A549 (cell line): ENCODE measurements at regions not wholly inside any gene's neighbourhood (a gene's known extent, or its start where the extent isn't known, plus 50 kb on each side); places are given as distances from the start of the nearest gene placed in this dataset.

Experiments used
- ATAC-seq, 2 experiments: fragments of 200-7000 bp in 1 of 2; fragments of >200 bp in 1 of 2; cut with Nextera tagmentation in 1 of 2; cut with Tn5 transposase in 1 of 2; 3 replicates each; pipeline versions ENCODE4 v1.8.0 to v1.9.1; 2018 to 2020; ENCODE audit warnings: mild to moderate bottlenecking in 1 of 2, moderate library complexity in 1 of 2
- CTCF ChIA-PET: fragments of 300-600 bp; sonication (Branson Sonifier 250); formaldehyde crosslinking; extraction: SDS; loops from one replicate; lab custom pipeline; 2021; ENCODE audit warnings: antibody characterized with exemption, inconsistent platforms; lab: Yijun Ruan, JAX
- POLR2A ChIA-PET: fragments of 350-600 bp; formaldehyde crosslinking; extraction: SDS; loops from one replicate; lab custom pipeline; 2021; ENCODE audit warnings: antibody characterized with exemption, inconsistent platforms; lab: Yijun Ruan, JAX
- DNase-seq, 2 experiments: peaks; one replicate each; pipeline versions ENCODE4 v3.0.0 to v3.0.0-alpha.2; 2011 to 2016; ENCODE audit warnings: low read depth in 1 of 2, low spot score in 1 of 2
- FAIRE-seq: peaks from 2 replicates; lab custom pipeline; 2011; peaks lifted over from hg19 to GRCh38; lab: Jason Lieb, UNC
- H3K27ac ChIP-seq, 2 experiments: fragments of >200 bp; sonication (Bioruptor Twin); formaldehyde crosslinking; 3 replicates each; pipeline ENCODE4 v1.5.1; 2016 to 2017
- H3K4me1 ChIP-seq: fragments of >200 bp; sonication (Bioruptor Twin); formaldehyde crosslinking; 3 replicates; pipeline ENCODE4 v1.6.1; 2016
- H3K4me2 ChIP-seq: fragments of >200 bp; sonication (Bioruptor Twin); formaldehyde crosslinking; 3 replicates; pipeline ENCODE4 v1.6.1; 2016
- H3K4me3 ChIP-seq: fragments of >200 bp; sonication (Bioruptor Twin); formaldehyde crosslinking; 3 replicates; pipeline ENCODE4 v1.5.1; 2016
- H3K9me3 ChIP-seq: fragments of >200 bp; sonication (Bioruptor Twin); formaldehyde crosslinking; 3 replicates; pipeline ENCODE4 v1.6.1; 2016
- BCL3 ChIP-seq: fragments of >200 bp; sonication (Bioruptor Twin); formaldehyde crosslinking; IDR thresholded peaks from 3 replicates; pipeline ENCODE4 v1.6.1; 2016
- CBX2 ChIP-seq: fragments of 200-600 bp; sonication (generic); IDR thresholded peaks from 2 replicates; pipeline ENCODE4 v1.6.1; 2016; ENCODE audit warnings: low read depth, mild to moderate bottlenecking, borderline replicate concordance
- CHD2 ChIP-seq: fragments of 150-350 bp; IDR thresholded peaks from 2 replicates; pipeline ENCODE4 v1.6.1; 2014; ENCODE audit warnings: low read length; ENCODE audit not compliant: partially characterized antibody
- CHD4 ChIP-seq: fragments of 200-600 bp; sonication (generic); IDR thresholded peaks from 2 replicates; pipeline ENCODE4 v1.6.1; 2016; ENCODE audit warnings: antibody characterized with exemption, mild to moderate bottlenecking, borderline replicate concordance
- E2F6 ChIP-seq: IDR thresholded peaks from 2 replicates; pipeline ENCODE4 v1.6.1; 2012; ENCODE audit warnings: low read depth, borderline replicate concordance
- EHMT2 ChIP-seq: fragments of 200-600 bp; sonication (generic); IDR thresholded peaks from 2 replicates; pipeline ENCODE4 v1.6.1; 2016; ENCODE audit warnings: antibody characterized with exemption, low read depth, mild to moderate bottlenecking, moderate library complexity
- HDAC2 ChIP-seq: fragments of 200-600 bp; sonication (generic); IDR thresholded peaks from 2 replicates; pipeline ENCODE4 v1.6.1; 2016
- HES2 ChIP-seq: fragments of >200 bp; sonication (Bioruptor Twin); formaldehyde crosslinking; IDR thresholded peaks from 2 replicates; pipeline ENCODE4 v1.6.1; 2016
- HOXB5 ChIP-seq: fragments of 250-450 bp; sonication (Bioruptor Pico); IDR thresholded peaks from 2 replicates; pipeline ENCODE4 v1.5.0; 2020; ENCODE audit warnings: mild to moderate bottlenecking, moderate library complexity
- KDM5A ChIP-seq: fragments of 200-600 bp; sonication (generic); IDR thresholded peaks from 2 replicates; pipeline ENCODE4 v1.6.1; 2016; ENCODE audit warnings: antibody characterized with exemption, mild to moderate bottlenecking
- MAX ChIP-seq: IDR thresholded peaks from 2 replicates; pipeline ENCODE4 v1.6.1; 2012
- MYC ChIP-seq: IDR thresholded peaks from 2 replicates; pipeline ENCODE4 v1.6.1; 2012; ENCODE audit warnings: mild to moderate bottlenecking, inconsistent platforms, low read length, improper control_type of control experiment, borderline replicate concordance
- NFE2L2 ChIP-seq: fragments of 150-350 bp; conservative IDR thresholded peaks from 2 replicates; pipeline ENCODE4 v1.6.1; 2014; ENCODE audit warnings: low read length
- RCOR1 ChIP-seq: fragments of 150-350 bp; IDR thresholded peaks from 2 replicates; pipeline ENCODE4 v1.6.1; 2014; ENCODE audit warnings: antibody characterized with exemption, low read length, low read depth
- REST ChIP-seq: fragments of 200-600 bp; sonication (generic); IDR thresholded peaks from 2 replicates; pipeline ENCODE4 v1.6.1; 2016; ENCODE audit warnings: antibody characterized with exemption, mild to moderate bottlenecking, moderate library complexity
- RNF2 ChIP-seq: fragments of 200-600 bp; sonication (generic); IDR thresholded peaks from 2 replicates; pipeline ENCODE4 v1.6.1; 2016; ENCODE audit warnings: low read depth, mild to moderate bottlenecking, antibody characterized with exemption, moderate library complexity, borderline replicate concordance
- SMC3 ChIP-seq: fragments of >200 bp; sonication (Bioruptor Twin); formaldehyde crosslinking; IDR thresholded peaks from 3 replicates; pipeline ENCODE4 v1.6.1; 2018; ENCODE audit warnings: inconsistent platforms
- SREBF2 ChIP-seq: fragments of 450-650 bp; IDR thresholded peaks from 2 replicates; pipeline ENCODE4 v1.6.1; 2014; ENCODE audit warnings: mild to moderate bottlenecking, moderate library complexity
- TFCP2L1 ChIP-seq: fragments of 250-450 bp; sonication (Bioruptor Pico); IDR thresholded peaks from 2 replicates; pipeline ENCODE4 v1.5.0; 2021; ENCODE audit warnings: mild to moderate bottlenecking
- TP53 ChIP-seq: fragments of 250-450 bp; sonication (Bioruptor Pico); IDR thresholded peaks from 2 replicates; pipeline ENCODE4 v1.5.0; 2021; ENCODE audit warnings: mild to moderate bottlenecking, moderate library complexity
- ZC3H11A ChIP-seq: fragments of 450-650 bp; IDR thresholded peaks from 2 replicates; pipeline ENCODE4 v1.6.1; 2014; ENCODE audit warnings: antibody characterized with exemption, mild to moderate bottlenecking
- ZNF302 ChIP-seq: fragments of 250-450 bp; sonication (Bioruptor Pico); IDR thresholded peaks from 2 replicates; pipeline ENCODE4 v1.9.0; 2021; ENCODE audit warnings: inconsistent platforms, mild to moderate bottlenecking, moderate library complexity
- ZSCAN20 ChIP-seq: fragments of 250-450 bp; sonication (Bioruptor Pico); IDR thresholded peaks from 2 replicates; pipeline ENCODE4 v1.8.0; 2022; ENCODE audit warnings: mild to moderate bottlenecking, moderate library complexity

- TF ChIP-seq BCL3 = no peak
- no peak for TF ChIP-seq TFCP2L1 (CRISPR knock-in tag)
- TF ChIP-seq RNF2 = no peak
- TF ChIP-seq CHD2 = no peak
- TF ChIP-seq SMC3 = no peak
- TF ChIP-seq KDM5A = no peak
- no peak for TF ChIP-seq CHD4
- no peak for TF ChIP-seq MAX
- TF ChIP-seq MYC = no peak
- TF ChIP-seq TP53 (CRISPR knock-in tag) = no peak
- TF ChIP-seq HDAC2 = no peak
- TF ChIP-seq NFE2L2 = no peak
Measured at GRCh38 chr5:101306391-101307137, 403.5 kb upstream of the ST8SIA4 start (continued).

GRCh38 chr5:101296477-101296876 lies 393.4 kb upstream of the ST8SIA4 start:
- Histone ChIP-seq H3K27ac (no peak overlapping the region), H3K4me1 (no peaks in the 10 kb centered on the region), H3K4me2 (no peak overlapping the region), H3K4me3 (no peak overlapping the region), H3K9me3 (no peaks in the 10 kb centered on the region)
- ATAC-seq (no peak), FAIRE-seq (no peak), DNase-seq (no peak)
- ChIA-PET POLR2A (no interaction called here), CTCF (interaction anchor here (0.6 kb wide), 1 partner anchor 520 kb away, joined by 3 read pairs; no protein-coding TSS in a partner anchor)
- TF ChIP-seq EHMT2 (no peak), CBX2 (no peak), REST (no peak), E2F6 (no peak), HOXB5 (CRISPR knock-in tag) (no peak), ZNF302 (CRISPR knock-in tag) (no peak), HDAC2 (no peak), SREBF2 (no peak), ZC3H11A (no peak), RCOR1 (no peak), HES2 (no peak), ZSCAN20 (no peak)
